ENCODE measurements at regions not wholly inside any gene's neighbourhood (a gene's known extent, or its start where the extent isn't known, plus 50 kb on each side); places are given as distances from the start of the nearest gene placed in this dataset.
"Not testable (repeated sequence)": the region's sequence is repeated elsewhere in the genome, so short reads cannot be mapped to it uniquely, and the experiment has no call there.

- no peak for DNase-seq (ENCODE audit: low read depth in 2 of 2)
These were observed 223.9 kb upstream of the SHH start for GRCh38 chr7:156036153-156036552.

DNA sequence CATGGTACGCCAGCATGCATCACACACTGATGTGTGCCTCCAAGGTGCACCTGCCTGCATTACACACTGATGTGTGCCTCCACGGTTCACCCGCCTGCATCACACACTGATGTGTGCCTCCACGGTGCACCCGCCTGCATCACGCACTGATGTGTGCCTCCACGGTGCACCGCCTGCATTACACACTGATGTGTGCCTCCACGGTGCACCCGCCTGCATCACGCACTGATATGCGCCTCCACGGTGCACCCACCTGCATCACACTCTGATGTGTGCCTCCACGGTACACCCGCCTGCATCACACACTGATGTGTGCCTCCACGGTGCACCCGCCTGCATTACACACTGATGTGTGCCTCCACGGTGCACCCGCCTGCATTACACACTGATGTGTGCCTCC is 223.1 kb upstream of the SHH start:
- DNase-seq (ENCODE audit: low read depth in 2 of 2), result not testable (repeated sequence)

DNA sequence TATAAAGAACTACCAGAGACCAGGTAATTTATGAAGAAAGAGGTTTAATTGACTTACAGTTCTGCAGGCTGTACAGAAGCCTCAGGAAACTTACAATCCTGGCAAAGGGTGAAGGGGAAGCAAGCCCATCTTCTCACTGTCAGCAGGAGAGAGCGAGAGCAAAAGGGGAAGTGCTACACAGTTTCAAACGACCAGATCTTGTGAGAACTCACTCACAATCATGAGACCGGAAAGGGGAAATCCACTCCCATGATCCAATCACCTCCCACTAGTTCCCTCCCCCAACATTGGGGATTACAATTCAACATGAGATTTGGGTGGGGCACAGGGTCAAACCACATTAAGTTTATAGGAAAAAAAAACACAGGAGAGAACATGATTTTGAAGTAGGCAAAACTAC is 222.1 kb upstream of the SHH start:
- no peak for DNase-seq (ENCODE audit: low read depth in 2 of 2)

- no peak for DNase-seq (ENCODE audit: low read depth in 2 of 2)
These were observed 220.7 kb upstream of the SHH start for GRCh38 chr7:156032973-156033372.

DNA sequence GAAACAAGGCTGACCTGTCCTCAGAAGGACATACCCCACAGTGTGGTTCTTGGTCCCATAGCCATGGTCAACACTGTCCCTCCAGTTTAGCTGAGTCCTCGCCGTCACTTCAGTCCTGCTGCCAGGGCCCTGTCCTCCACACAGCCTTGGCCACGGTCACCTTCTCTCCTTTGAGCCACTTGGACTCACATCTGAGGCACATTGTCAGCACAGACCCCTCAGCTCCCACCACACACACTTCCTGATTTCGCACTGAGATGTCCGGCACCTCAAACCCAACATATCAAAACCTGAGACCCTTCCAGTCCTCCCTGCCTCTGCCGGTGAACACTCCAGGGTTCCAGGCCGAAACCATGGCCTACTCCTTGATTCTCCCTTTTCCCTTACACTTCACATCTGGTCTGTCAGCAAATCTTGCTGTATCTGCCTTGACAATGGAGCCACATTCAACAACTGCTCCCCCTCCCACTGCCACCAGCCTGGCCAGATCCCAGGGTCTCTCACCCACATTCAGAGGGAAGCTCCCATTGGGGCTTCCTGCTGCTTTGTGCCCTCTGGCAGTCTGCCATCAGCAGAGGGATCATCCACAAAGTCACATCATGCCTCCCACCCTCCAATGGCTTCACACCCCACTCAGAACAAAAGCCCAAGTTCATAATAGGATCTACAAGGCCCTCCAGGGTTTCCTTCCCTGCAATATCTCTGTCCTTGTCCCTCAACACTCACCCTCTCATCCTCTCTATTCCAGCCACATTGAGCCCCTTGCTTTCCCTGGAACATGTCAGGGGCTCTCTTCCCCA is 219.6 kb upstream of the SHH start:
- no peak for DNase-seq (ENCODE audit: low read depth in 2 of 2)

DNA sequence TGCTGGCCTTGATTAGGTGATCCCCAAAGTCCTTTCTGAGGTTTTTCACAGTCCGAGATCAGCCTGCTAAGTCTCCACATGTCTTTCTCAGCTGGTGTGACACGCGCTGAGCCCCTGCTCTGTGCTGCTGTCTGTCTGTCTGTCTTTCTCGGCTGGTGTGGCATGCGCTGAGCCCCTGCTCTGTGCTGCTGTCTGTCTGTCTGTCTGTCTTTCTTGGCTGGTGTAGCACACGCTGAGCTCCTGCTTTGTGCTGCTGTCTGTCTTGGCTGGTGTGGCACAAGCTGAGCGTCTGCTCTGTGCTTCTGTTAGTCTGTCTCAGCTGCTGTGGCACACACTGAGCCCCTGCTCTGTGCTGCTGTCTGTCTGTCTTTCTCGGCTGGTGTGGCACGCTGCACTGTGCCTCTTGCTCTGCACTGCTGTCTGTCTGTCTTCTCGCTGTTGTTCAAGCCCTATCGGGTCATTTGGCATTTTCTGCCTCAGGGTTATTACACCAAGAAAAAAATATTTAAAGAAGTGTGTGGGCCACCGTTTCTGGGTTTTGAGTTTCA is 217.3 kb upstream of the SHH start:
- no peak for DNase-seq (ENCODE audit: low read depth in 2 of 2)

- no peak for DNase-seq (ENCODE audit: low read depth in 2 of 2)
These were observed 216.3 kb upstream of the SHH start for GRCh38 chr7:156028521-156028920.

DNA sequence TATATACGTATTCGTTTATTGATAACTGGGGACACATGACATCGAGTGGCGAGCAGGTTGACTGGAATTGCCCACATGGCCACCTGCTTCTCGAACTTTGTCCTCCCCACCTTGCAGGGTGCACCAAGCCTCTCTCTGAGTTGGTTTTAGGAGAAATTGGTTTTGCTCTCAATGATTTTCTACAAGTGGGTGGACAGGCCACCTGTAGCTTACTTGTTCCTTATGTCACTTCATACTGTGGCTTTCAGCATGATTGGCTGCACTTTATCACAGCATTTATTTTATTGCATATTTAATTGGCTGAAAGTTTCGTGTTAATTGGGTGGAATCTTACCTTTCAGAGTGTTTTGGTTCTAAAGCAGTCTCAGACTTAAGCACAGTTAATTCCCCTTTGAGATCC is 215.6 kb upstream of the SHH start:
- DNase-seq (ENCODE audit: low read depth in 2 of 2), result no peak

DNA sequence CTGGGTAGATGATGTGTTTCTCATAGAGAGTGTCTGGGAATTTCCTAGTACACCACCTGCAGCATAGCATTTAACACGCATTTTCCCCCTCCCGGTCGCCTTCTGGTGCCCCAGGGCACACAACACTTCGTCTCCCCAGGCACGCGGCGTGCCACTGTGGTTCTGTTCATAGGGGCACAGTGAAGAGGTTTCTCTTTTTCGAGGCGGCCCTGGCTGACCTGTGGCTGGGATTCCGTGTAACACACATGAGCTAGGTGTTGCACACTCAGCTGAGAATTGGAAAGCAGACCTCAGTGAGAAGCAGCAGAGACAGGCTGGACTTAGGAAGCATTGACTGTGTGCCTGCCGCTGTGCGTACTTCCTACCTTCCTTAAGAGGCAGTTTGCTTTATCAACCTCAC is 214.3 kb upstream of the SHH start:
- DNase-seq (ENCODE audit: low read depth in 2 of 2), result no peak

DNA sequence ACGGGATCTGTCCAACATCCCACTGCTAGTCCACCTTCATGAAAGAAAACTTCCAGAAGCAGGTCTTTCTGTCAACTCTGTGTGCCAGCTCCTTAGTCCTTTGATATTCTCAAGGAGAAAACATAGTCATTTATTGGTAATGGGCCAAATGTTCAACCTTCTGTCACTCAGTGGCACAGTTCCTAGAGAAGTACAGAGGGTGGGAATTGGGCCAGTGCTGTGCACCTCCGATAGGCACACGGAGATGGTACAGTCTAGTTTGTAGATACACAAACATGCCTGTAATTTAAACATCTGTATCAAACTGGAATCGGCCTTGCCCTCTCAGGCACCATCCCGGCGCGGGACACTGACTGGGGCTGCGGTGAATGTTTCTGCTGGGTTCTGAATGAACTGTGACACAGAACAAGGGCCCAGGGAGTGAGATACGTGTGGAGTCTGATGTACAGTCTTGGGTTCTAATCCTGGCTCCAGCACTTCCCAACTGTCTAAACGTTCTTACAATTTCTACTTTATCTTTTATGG is 213.9 kb upstream of the SHH start:
- DNase-seq (ENCODE audit: low read depth in 2 of 2), result no peak

- DNase-seq (ENCODE audit: low read depth in 2 of 2), result no peak
These were observed 213.4 kb upstream of the SHH start for GRCh38 chr7:156025675-156026074.

- DNase-seq (ENCODE audit: low read depth in 2 of 2), result no peak
These were observed 211.9 kb upstream of the SHH start for GRCh38 chr7:156024201-156024600.

- DNase-seq (ENCODE audit: low read depth in 2 of 2), result no peak
These were observed 210.5 kb upstream of the SHH start for GRCh38 chr7:156022483-156023459.

DNA sequence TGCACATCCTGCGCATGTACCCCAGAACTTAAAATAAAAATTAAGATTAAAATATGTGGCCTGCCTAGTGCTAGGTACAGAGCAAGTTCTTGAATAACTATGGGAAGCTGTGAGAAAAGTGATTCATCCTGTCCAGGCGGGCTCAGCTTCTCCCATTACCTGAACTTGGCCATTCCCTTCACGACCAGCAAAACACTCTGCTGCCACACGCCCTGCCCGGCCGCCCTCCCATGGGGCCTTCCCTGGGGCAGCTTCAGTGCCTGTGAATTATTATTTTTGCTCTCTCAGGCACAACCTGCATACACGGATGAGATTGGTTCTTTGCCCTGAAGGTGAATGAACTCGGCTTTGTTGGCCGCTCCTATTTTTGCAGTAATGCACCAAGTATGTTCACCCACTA is 209.2 kb upstream of the SHH start:
- no peak for DNase-seq (ENCODE audit: low read depth in 2 of 2)

DNA sequence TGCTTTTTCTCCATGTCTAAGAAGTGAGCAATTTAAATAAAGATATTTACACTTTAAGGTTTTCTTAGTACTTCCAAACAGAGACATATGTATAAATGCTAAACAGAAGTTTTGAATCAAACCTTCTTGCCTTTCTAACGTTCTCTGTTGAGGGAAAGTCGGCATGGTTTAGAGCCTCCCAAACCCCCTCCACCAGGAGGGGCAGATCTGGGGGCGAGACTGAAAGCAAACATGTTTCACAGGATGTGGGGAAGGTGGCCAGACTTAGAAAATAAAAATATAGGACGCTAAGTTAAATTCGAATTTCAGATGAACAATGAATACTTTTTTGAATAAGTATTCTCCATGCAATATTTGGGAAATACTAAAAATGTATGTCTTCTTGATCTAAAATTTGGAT is 208.3 kb upstream of the SHH start:
- no peak for DNase-seq (ENCODE audit: low read depth in 2 of 2)

GRCh38 chr7:156019776-156020565 is 207.7 kb upstream of the SHH start:
- no peak for DNase-seq (ENCODE audit: low read depth in 2 of 2)

- no peak for DNase-seq (ENCODE audit: low read depth in 2 of 2)
These were observed 207.0 kb upstream of the SHH start for GRCh38 chr7:156019308-156019707.

DNA sequence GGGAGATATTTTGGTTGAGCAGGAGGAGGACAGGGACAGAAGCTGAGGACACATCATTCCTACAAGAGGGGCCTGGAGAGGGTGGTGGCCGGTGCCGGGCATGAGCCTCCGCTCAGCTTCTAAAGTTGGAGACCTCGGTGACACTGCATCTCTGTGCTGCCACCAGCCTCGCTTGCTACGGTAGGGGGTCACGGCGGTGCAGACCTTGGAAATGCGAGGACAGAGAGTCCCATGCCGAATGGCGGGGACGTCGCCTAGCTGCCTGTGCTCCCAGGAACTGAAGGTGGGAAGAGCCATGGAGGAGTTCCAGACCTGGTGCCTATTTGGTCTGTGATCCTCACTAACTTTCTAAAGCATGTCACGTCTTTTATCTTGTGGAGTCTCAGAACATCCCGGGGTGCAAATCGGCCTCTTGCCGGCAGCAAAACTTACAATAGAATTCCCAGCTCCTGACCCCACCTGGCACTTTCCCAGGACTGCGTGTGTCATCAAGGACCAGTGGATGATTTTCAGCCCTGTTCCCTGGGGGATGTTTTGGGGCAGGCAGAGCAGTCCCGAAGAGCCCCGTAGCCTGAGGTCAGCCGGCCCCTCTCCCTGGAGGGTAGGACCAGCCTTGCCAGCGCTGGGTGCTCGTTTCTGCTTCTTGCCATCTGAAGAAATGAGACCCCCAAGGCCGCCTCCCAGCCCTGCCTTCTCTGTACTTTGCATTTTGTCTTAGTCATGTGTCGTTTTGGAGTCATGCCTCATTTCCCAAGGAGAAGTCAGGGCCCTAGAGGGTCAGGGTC is 205.8 kb upstream of the SHH start:
- no peak for DNase-seq (ENCODE audit: low read depth in 2 of 2)

- no peak for DNase-seq (ENCODE audit: low read depth in 2 of 2)
These were observed 205.2 kb upstream of the SHH start for GRCh38 chr7:156017431-156017830.

DNA sequence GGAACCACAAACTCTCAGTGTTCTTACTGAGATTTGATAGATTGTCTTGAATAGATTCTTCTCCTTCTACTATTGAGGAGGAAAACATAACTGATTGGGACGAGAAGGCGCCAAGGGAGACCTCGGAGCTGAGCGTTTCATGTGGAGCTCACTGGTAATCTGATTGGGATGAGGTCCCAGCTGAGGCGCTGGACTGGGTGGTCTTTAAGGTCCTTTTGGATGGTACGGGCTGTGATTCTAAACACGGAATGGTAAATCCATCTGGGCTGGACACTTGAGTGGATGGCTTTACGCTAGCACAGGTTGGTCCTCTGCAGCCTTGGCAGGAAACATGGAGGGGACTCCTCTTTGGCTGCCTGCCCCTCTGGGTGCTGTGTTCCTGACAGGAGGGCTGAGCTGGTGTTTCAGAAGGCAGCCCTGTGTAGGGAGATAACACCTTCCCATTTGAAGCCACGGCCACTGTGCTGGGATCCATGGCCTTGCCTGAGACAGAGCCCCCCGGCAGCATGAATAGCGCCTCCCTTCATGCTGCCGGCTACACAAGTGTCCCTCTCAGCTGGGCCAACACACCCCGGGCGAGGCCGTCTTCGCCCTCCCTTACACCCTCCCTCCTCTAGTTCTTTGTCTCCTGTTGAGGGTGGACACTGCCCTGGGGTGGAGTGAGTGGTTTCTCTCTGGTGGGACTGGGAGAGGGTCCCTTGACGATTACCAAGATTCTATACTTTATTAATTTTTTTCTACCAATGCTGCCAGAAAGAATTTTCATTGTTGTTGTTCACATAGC is 203.2 kb upstream of the SHH start:
- DNase-seq (ENCODE audit: low read depth in 2 of 2), result no peak
